ENCODE measurements at regions not wholly inside any gene's neighbourhood (a gene's known extent, or its start where the extent isn't known, plus 50 kb on each side); places are given as distances from the start of the nearest gene placed in this dataset.

GRCh38 chr7:113652501-113652900, 266.3 kb downstream of the PPP1R3A start:
- no peak for DNase-seq (ENCODE audit: low spot score)
- Histone ChIP-seq H3K9me3 (no peaks in the 10 kb centered on the region), H3K27ac (no peak overlapping the region), H3K4me3 (no peak overlapping the region), H3K36me3 (no peaks in the 10 kb centered on the region), H3K4me1 (no peaks in the 10 kb centered on the region), H3K27me3 (no peaks in the 10 kb centered on the region)
- no peak for TF ChIP-seq CTCF (IDR thresholded peaks at IDR 0.05)

GRCh38 chr7:113649556-113649955, 269.3 kb downstream of the PPP1R3A start:
- no peak for DNase-seq (ENCODE audit: low spot score)
- TF ChIP-seq CTCF (IDR thresholded peaks at IDR 0.05): no peak

GRCh38 chr7:113639221-113639620, 279.6 kb downstream of the PPP1R3A start:
- Histone ChIP-seq H3K4me3 (no peak overlapping the region), H3K27me3 (no peaks in the 10 kb centered on the region), H3K9me3 (no peaks in the 10 kb centered on the region), H3K27ac (no peak overlapping the region), H3K36me3 (no peaks in the 10 kb centered on the region), H3K4me1 (no peaks in the 10 kb centered on the region)
- TF ChIP-seq CTCF (IDR thresholded peaks at IDR 0.05): no peak
- DNase-seq (ENCODE audit: low spot score): no peak

More at GRCh38 chr7:113649556-113649955, 269.3 kb downstream of the PPP1R3A start:
- Histone ChIP-seq H3K27ac (no peak overlapping the region), H3K36me3 (no peaks in the 10 kb centered on the region), H3K9me3 (no peaks in the 10 kb centered on the region), H3K27me3 (no peaks in the 10 kb centered on the region), H3K4me1 (no peaks in the 10 kb centered on the region), H3K4me3 (no peak overlapping the region)

GRCh38 chr7:113636727-113637421, 281.9 kb downstream of the PPP1R3A start:
- DNase-seq (ENCODE audit: low spot score): no peak
- Histone ChIP-seq H3K27ac (no peak overlapping the region), H3K9me3 (no peaks in the 10 kb centered on the region), H3K27me3 (no peaks in the 10 kb centered on the region), H3K4me1 (no peaks in the 10 kb centered on the region), H3K36me3 (no peaks in the 10 kb centered on the region), H3K4me3 (no peak overlapping the region)
- TF ChIP-seq CTCF (IDR thresholded peaks at IDR 0.05): no peak

GRCh38 chr7:113635492-113635891, 283.3 kb downstream of the PPP1R3A start:
- no peaks in the 10 kb centered on the region for H3K4me1 ChIP-seq
- TF ChIP-seq CTCF (IDR thresholded peaks at IDR 0.05): no peak

GRCh38 chr7:113633073-113633472, 285.7 kb downstream of the PPP1R3A start:
- no peaks in the 10 kb centered on the region for H3K9me3 ChIP-seq
- H3K27ac ChIP-seq: no peak overlapping the region
- DNase-seq (ENCODE audit: low spot score): no peak
- no peaks in the 10 kb centered on the region for H3K27me3 ChIP-seq
- no peaks in the 10 kb centered on the region for H3K36me3 ChIP-seq
- no peak for TF ChIP-seq CTCF (IDR thresholded peaks at IDR 0.05)
- H3K4me1 ChIP-seq: no peaks in the 10 kb centered on the region
- H3K4me3 ChIP-seq: no peak overlapping the region

More at GRCh38 chr7:113635492-113635891, 283.3 kb downstream of the PPP1R3A start:
- Histone ChIP-seq H3K27ac (no peak overlapping the region), H3K36me3 (no peaks in the 10 kb centered on the region), H3K4me3 (no peak overlapping the region), H3K9me3 (no peaks in the 10 kb centered on the region), H3K27me3 (no peaks in the 10 kb centered on the region)
- DNase-seq (ENCODE audit: low spot score): no peak

Measured in right atrium auricular region (tissue), 2 donors.